Vagina (tissue), 2 donors: ENCODE measurements at regions not wholly inside any gene's neighbourhood (a gene's known extent, or its start where the extent isn't known, plus 50 kb on each side); places are given as distances from the start of the nearest gene placed in this dataset.
"Not testable (repeated sequence)": the region's sequence is repeated elsewhere in the genome, so short reads cannot be mapped to it uniquely, and the experiment has no call there.

Experiments used
- DNase-seq, 2 donors: peaks; one replicate each; pipeline ENCODE4 v3.0.0-alpha.2; 2017; ENCODE audit errors: extremely low spot score in 2 of 2
- H3K27ac ChIP-seq: fragments of 200-600 bp; sonication (generic); one replicate; pipeline ENCODE4 v1.5.1; 2019
- H3K27me3 ChIP-seq: fragments of 200-600 bp; sonication (generic); one replicate; pipeline ENCODE4 v1.5.1; 2019
- H3K36me3 ChIP-seq, 2 donors: fragments of 200-600 bp; sonication (generic); one replicate each; pipeline ENCODE4 v1.5.1; 2017 to 2019
- H3K4me1 ChIP-seq: fragments of 200-600 bp; sonication (generic); one replicate; pipeline ENCODE4 v1.5.1; 2019
- H3K4me3 ChIP-seq, 2 donors: fragments of 200-600 bp; sonication (generic); 1 replicate in 1 of 2; 2 replicates in 1 of 2; pipeline ENCODE4 v1.5.1; 2016 to 2019
- H3K9me3 ChIP-seq: fragments of 200-600 bp; sonication (generic); one replicate; pipeline ENCODE4 v1.5.1; 2019
- CTCF ChIP-seq, 3 experiments: fragments of 450-650 bp in 2 of 3; fragments of 200-600 bp in 1 of 3; sonication (generic) in 1 of 3; IDR thresholded peaks; one replicate each; pipeline ENCODE4 v1.5.1; 2017 to 2019; ENCODE audit warnings: antibody characterized with exemption in 3 of 3, mild to moderate bottlenecking in 2 of 3, moderate library complexity in 2 of 3
- POLR2A ChIP-seq, 2 donors: fragments of 450-650 bp; IDR thresholded peaks; one replicate each; pipeline ENCODE4 v1.6.1; 2017; ENCODE audit warnings: antibody characterized with exemption in 2 of 2, mild to moderate bottlenecking in 2 of 2, moderate library complexity in 2 of 2
- POLR2AphosphoS5 ChIP-seq, 2 donors: sonication (generic); formaldehyde crosslinking; IDR thresholded peaks; one replicate each; pipeline ENCODE4 v1.9.0; 2017; ENCODE audit warnings: antibody characterized with exemption in 2 of 2, mild to moderate bottlenecking in 2 of 2, low read depth in 1 of 2; ENCODE audit not compliant: insufficient read depth in 1 of 2
- intact Hi-C: fragments of 100-400 bp; cut with DNase I; formaldehyde crosslinking; loops from one replicate; pipeline ENCODE4 v1.15.1; 2023

GRCh38 chr2:67179526-67179925 lies 217.6 kb upstream of the ETAA1 start:
- Histone ChIP-seq H3K36me3 (no peaks in the 10 kb centered on the region), H3K4me3 (no peak overlapping the region), H3K9me3 (no peaks in the 10 kb centered on the region), H3K27ac (no peak overlapping the region), H3K27me3 (no peaks in the 10 kb centered on the region), H3K4me1 (no peaks in the 10 kb centered on the region)
- intact Hi-C loops = no loop called here
- DNase-seq = no peak
- TF ChIP-seq CTCF (IDR thresholded peaks at IDR 0.05) (no peak), POLR2A (IDR thresholded peaks at IDR 0.05) (no peak), POLR2AphosphoS5 (IDR thresholded peaks at IDR 0.05; ENCODE audit: insufficient read depth in 1 of 2, low read depth in 1 of 2) (no peak)

GRCh38 chr2:67180841-67181240 lies 216.3 kb upstream of the ETAA1 start:
- Histone ChIP-seq H3K36me3 (no peaks in the 10 kb centered on the region), H3K9me3 (no peaks in the 10 kb centered on the region), H3K4me3 (no peak overlapping the region), H3K27me3 (no peaks in the 10 kb centered on the region), H3K4me1 (no peaks in the 10 kb centered on the region), H3K27ac (no peak overlapping the region)
- TF ChIP-seq POLR2A (IDR thresholded peaks at IDR 0.05) = no peak
- no peak for TF ChIP-seq CTCF (IDR thresholded peaks at IDR 0.05)
- TF ChIP-seq POLR2AphosphoS5 (IDR thresholded peaks at IDR 0.05; ENCODE audit: insufficient read depth in 1 of 2, low read depth in 1 of 2) = no peak
- intact Hi-C loops = no loop called here
- DNase-seq = no peak

- Histone ChIP-seq H3K4me1 (no peaks in the 10 kb centered on the region), H3K27me3 (no peaks in the 10 kb centered on the region), H3K27ac (no peak overlapping the region), H3K4me3 (no peak overlapping the region), H3K36me3 (no peaks in the 10 kb centered on the region), H3K9me3 (no peaks in the 10 kb centered on the region)
- no peak for DNase-seq
- intact Hi-C loops = no loop called here
- no peak for TF ChIP-seq CTCF (IDR thresholded peaks at IDR 0.05)
- no peak for TF ChIP-seq POLR2A (IDR thresholded peaks at IDR 0.05)
Measured at GRCh38 chr2:67182884-67183283, 214.2 kb upstream of the ETAA1 start.

GRCh38 chr2:67186326-67186725 lies 210.8 kb upstream of the ETAA1 start:
- DNase-seq = no peak
- no peaks in the 10 kb centered on the region for H3K36me3 ChIP-seq
- no peak for TF ChIP-seq POLR2AphosphoS5 (IDR thresholded peaks at IDR 0.05; ENCODE audit: insufficient read depth in 1 of 2, low read depth in 1 of 2)
- TF ChIP-seq POLR2A (IDR thresholded peaks at IDR 0.05) = no peak
- no peak for TF ChIP-seq CTCF (IDR thresholded peaks at IDR 0.05)
- no peak overlapping the region for H3K4me3 ChIP-seq
- H3K27me3 ChIP-seq = no peaks in the 10 kb centered on the region
- no peak overlapping the region for H3K27ac ChIP-seq
- intact Hi-C loops = no loop called here
- no peaks in the 10 kb centered on the region for H3K9me3 ChIP-seq
- no peaks in the 10 kb centered on the region for H3K4me1 ChIP-seq

GRCh38 chr2:67186871-67187270 lies 210.3 kb upstream of the ETAA1 start:
- no peaks in the 10 kb centered on the region for H3K9me3 ChIP-seq
- H3K4me1 ChIP-seq = no peaks in the 10 kb centered on the region
- H3K36me3 ChIP-seq = no peaks in the 10 kb centered on the region
- H3K4me3 ChIP-seq = no peak overlapping the region
- TF ChIP-seq CTCF (IDR thresholded peaks at IDR 0.05) (no peak), POLR2AphosphoS5 (IDR thresholded peaks at IDR 0.05; ENCODE audit: insufficient read depth in 1 of 2, low read depth in 1 of 2) (no peak), POLR2A (IDR thresholded peaks at IDR 0.05) (no peak)
- H3K27me3 ChIP-seq = no peaks in the 10 kb centered on the region
- H3K27ac ChIP-seq = no peak overlapping the region
- intact Hi-C loops = no loop called here
- no peak for DNase-seq

GRCh38 chr2:67195327-67195726 lies 201.8 kb upstream of the ETAA1 start:
- H3K27me3 ChIP-seq, H3K9me3 ChIP-seq, H3K4me3 ChIP-seq, DNase-seq, H3K27ac ChIP-seq, intact Hi-C loops, H3K4me1 ChIP-seq, H3K36me3 ChIP-seq: not testable (repeated sequence)
